ENCODE measurements at regions not wholly inside any gene's neighbourhood (a gene's known extent, or its start where the extent isn't known, plus 50 kb on each side); places are given as distances from the start of the nearest gene placed in this dataset.

DNA sequence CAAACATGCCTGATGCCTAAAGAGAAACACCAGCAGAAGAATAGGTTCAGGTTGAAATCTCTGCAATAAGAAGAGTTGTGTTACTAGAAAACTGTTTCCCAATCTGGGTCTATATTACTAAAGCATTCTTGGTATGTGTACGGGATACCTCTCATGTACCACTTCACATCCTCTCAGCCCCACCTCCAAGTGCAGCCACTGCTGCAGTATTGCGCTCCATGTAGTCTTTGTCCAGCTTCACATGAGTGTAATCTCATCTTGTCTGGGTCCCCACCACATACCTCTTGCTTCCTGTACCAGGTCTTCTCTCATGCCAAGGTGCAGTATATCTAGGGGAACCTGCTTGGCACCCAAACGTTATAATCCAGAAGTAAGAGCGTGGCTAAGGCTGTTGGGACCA is 187.5 kb upstream of the EEA1 start:
- Histone ChIP-seq H3K79me2 (replicated peaks; ENCODE audit: insufficient read depth, low read length) (no peaks in the 10 kb centered on the region), H3K27ac (ENCODE audit: low read length) (no peak overlapping the region), H3K36me3 (ENCODE audit: insufficient read depth, low read length) (no peaks in the 10 kb centered on the region), H3F3A (ENCODE audit: insufficient read depth, low read length, poor library complexity, severe bottlenecking) (no peaks in the 10 kb centered on the region), H3K4me3 (ENCODE audit: low read length) (no peak overlapping the region), H3K27me3 (ENCODE audit: insufficient read depth, low read depth, low read length) (no peaks in the 10 kb centered on the region), H3K9me3 (ENCODE audit: low read length) (no peaks in the 10 kb centered on the region), H4K20me1 (ENCODE audit: insufficient read depth) (no peaks in the 10 kb centered on the region), H3K4me2 (ENCODE audit: low read length) (no peak overlapping the region), H2AFZ (ENCODE audit: low read depth, low read length) (no peak overlapping the region), H3K9ac (ENCODE audit: low read length) (no peak overlapping the region), H3K9me2 (ENCODE audit: insufficient read depth, low read length) (no peaks in the 10 kb centered on the region)
- TF ChIP-seq, protein P1, sequence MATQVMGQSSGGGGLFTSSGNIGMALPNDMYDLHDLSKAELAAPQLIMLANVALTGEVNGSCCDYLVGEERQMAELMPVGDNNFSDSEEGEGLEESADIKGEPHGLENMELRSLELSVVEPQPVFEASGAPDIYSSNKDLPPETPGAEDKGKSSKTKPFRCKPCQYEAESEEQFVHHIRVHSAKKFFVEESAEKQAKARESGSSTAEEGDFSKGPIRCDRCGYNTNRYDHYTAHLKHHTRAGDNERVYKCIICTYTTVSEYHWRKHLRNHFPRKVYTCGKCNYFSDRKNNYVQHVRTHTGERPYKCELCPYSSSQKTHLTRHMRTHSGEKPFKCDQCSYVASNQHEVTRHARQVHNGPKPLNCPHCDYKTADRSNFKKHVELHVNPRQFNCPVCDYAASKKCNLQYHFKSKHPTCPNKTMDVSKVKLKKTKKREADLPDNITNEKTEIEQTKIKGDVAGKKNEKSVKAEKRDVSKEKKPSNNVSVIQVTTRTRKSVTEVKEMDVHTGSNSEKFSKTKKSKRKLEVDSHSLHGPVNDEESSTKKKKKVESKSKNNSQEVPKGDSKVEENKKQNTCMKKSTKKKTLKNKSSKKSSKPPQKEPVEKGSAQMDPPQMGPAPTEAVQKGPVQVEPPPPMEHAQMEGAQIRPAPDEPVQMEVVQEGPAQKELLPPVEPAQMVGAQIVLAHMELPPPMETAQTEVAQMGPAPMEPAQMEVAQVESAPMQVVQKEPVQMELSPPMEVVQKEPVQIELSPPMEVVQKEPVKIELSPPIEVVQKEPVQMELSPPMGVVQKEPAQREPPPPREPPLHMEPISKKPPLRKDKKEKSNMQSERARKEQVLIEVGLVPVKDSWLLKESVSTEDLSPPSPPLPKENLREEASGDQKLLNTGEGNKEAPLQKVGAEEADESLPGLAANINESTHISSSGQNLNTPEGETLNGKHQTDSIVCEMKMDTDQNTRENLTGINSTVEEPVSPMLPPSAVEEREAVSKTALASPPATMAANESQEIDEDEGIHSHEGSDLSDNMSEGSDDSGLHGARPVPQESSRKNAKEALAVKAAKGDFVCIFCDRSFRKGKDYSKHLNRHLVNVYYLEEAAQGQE (IDR thresholded peaks at IDR 0.05; ENCODE audit: borderline replicate concordance): no peak
- TF ChIP-seq TAF1 (IDR thresholded peaks at IDR 0.05; ENCODE audit: low read depth): no peak
- no peak for TF ChIP-seq RAD21 (conservative IDR thresholded peaks at IDR 0.05)
- TF ChIP-seq EZH2 (IDR thresholded peaks at IDR 0.05; ENCODE audit: borderline replicate concordance, insufficient read depth, low read length, poor library complexity, severe bottlenecking): no peak
- TF ChIP-seq CTCF (IDR thresholded peaks at IDR 0.05; ENCODE audit: poor library complexity, severe bottlenecking): no peak
- no peak for TF ChIP-seq EP300 (conservative IDR thresholded peaks at IDR 0.05; ENCODE audit: poor library complexity, severe bottlenecking)
- no peak for TF ChIP-seq POLR2AphosphoS5 (IDR thresholded peaks at IDR 0.05)
- TF ChIP-seq MXI1 (conservative IDR thresholded peaks at IDR 0.05; ENCODE audit: poor library complexity, severe bottlenecking): no peak
- TF ChIP-seq SMC3 (conservative IDR thresholded peaks at IDR 0.05; ENCODE audit: poor library complexity): no peak

GRCh38 chr12:93121729-93122488 is 192.8 kb upstream of the EEA1 start:
- Histone ChIP-seq H3K9me3 (ENCODE audit: low read length) (no peaks in the 10 kb centered on the region), H3K9me2 (ENCODE audit: insufficient read depth, low read length) (no peaks in the 10 kb centered on the region), H4K20me1 (ENCODE audit: insufficient read depth) (no peaks in the 10 kb centered on the region), H3K9ac (ENCODE audit: low read length) (no peak overlapping the region), H3K36me3 (ENCODE audit: insufficient read depth, low read length) (no peaks in the 10 kb centered on the region), H3F3A (ENCODE audit: insufficient read depth, low read length, poor library complexity, severe bottlenecking) (no peaks in the 10 kb centered on the region), H3K4me3 (ENCODE audit: low read length) (no peak overlapping the region), H3K27me3 (ENCODE audit: insufficient read depth, low read depth, low read length) (no peaks in the 10 kb centered on the region), H3K79me2 (replicated peaks; ENCODE audit: insufficient read depth, low read length) (no peaks in the 10 kb centered on the region), H2AFZ (ENCODE audit: low read depth, low read length) (no peak overlapping the region), H3K4me2 (ENCODE audit: low read length) (no peak overlapping the region), H3K27ac (ENCODE audit: low read length) (no peak overlapping the region)
- TF ChIP-seq CTCF (IDR thresholded peaks at IDR 0.05; ENCODE audit: poor library complexity, severe bottlenecking): no peak

Data from neural cell (in vitro differentiated cells).